WERI-Rb-1 (cell line): ENCODE measurements at regions not wholly inside any gene's neighbourhood (a gene's known extent, or its start where the extent isn't known, plus 50 kb on each side); places are given as distances from the start of the nearest gene placed in this dataset.
"Not testable (repeated sequence)": the region's sequence is repeated elsewhere in the genome, so short reads cannot be mapped to it uniquely, and the experiment has no call there.

Experiments used
- DNase-seq: peaks from one replicate; pipeline ENCODE4 v3.0.0-alpha.2; 2020
- H3K27ac ChIP-seq: fragments of 250-450 bp; sonication (Bioruptor Pico); 2 replicates; pipeline ENCODE4 v1.5.1; 2020; ENCODE audit warnings: mild to moderate bottlenecking, moderate library complexity
- H3K27me3 ChIP-seq: fragments of 250-450 bp; sonication (Bioruptor Pico); 2 replicates; pipeline ENCODE4 v1.5.1; 2021; ENCODE audit warnings: mild to moderate bottlenecking, low read depth, moderate library complexity; ENCODE audit not compliant: insufficient read depth, severe bottlenecking
- H3K36me3 ChIP-seq: fragments of 250-450 bp; sonication (Bioruptor Pico); 2 replicates; pipeline ENCODE4 v1.5.1; 2020; ENCODE audit warnings: mild to moderate bottlenecking, moderate library complexity
- H3K4me3 ChIP-seq: 2 replicates; pipeline ENCODE4 v1.5.1; 2011; ENCODE audit warnings: low read depth, mild to moderate bottlenecking, control low read depth, low read length
- H3K9me3 ChIP-seq: fragments of 250-450 bp; sonication (Bioruptor Pico); 2 replicates; pipeline ENCODE4 v1.5.1; 2021; ENCODE audit warnings: mild to moderate bottlenecking, moderate library complexity; ENCODE audit not compliant: severe bottlenecking
- TF ChIP-seq, protein P1 (sequence below): IDR thresholded peaks from 2 replicates; pipeline ENCODE4 v1.5.1; 2011; ENCODE audit warnings: low read depth, mild to moderate bottlenecking, control low read depth, inconsistent platforms, low read length

GRCh38 chr11:39661890-39662289 is 1797.6 kb downstream of the LRRC4C start:
- Histone ChIP-seq H3K27me3 (peaks cover 30% of the 10 kb centered on the region), H3K36me3 (no peaks in the 10 kb centered on the region), H3K27ac (no peak overlapping the region), H3K4me3 (no peak overlapping the region), H3K9me3 (no peaks in the 10 kb centered on the region)
- TF ChIP-seq, protein P1, sequence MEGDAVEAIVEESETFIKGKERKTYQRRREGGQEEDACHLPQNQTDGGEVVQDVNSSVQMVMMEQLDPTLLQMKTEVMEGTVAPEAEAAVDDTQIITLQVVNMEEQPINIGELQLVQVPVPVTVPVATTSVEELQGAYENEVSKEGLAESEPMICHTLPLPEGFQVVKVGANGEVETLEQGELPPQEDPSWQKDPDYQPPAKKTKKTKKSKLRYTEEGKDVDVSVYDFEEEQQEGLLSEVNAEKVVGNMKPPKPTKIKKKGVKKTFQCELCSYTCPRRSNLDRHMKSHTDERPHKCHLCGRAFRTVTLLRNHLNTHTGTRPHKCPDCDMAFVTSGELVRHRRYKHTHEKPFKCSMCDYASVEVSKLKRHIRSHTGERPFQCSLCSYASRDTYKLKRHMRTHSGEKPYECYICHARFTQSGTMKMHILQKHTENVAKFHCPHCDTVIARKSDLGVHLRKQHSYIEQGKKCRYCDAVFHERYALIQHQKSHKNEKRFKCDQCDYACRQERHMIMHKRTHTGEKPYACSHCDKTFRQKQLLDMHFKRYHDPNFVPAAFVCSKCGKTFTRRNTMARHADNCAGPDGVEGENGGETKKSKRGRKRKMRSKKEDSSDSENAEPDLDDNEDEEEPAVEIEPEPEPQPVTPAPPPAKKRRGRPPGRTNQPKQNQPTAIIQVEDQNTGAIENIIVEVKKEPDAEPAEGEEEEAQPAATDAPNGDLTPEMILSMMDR: no peak
- no peak for DNase-seq

GRCh38 chr11:39651857-39652461 is 1807.5 kb downstream of the LRRC4C start:
- Histone ChIP-seq H3K36me3 (no peaks in the 10 kb centered on the region), H3K9me3 (no peaks in the 10 kb centered on the region), H3K27me3 (peaks cover 21% of the 10 kb centered on the region), H3K4me3 (no peak overlapping the region), H3K27ac (no peak overlapping the region)
- TF ChIP-seq, protein P1: no peak
- DNase-seq: no peak

DNA sequence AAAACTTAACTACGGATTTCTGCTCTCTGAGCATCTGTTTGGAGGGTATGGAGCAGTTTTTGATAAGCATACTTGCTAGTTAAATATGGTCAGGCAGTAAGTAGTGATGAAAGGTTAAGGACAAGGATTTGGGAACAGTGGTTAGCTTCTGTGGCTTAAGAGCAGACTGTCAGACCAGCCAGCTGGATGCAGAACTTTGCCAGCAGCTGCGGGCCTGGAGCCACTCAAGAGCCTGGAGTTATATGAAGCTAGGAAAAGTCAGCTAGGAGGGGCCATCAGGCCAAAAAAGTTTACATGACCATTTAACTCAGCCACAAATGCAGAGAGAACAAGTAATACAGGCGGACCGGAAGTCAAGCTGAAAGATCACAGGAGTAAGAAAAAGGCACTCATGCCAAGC is 1817.7 kb downstream of the LRRC4C start:
- Histone ChIP-seq H3K9me3 (no peaks in the 10 kb centered on the region), H3K36me3 (no peaks in the 10 kb centered on the region), H3K27ac (no peak overlapping the region), H3K27me3 (peaks cover 50% of the 10 kb centered on the region), H3K4me3 (no peak overlapping the region)
- no peak for DNase-seq
- TF ChIP-seq, protein P1: no peak

- H3K27me3 ChIP-seq: peaks cover 7% of the 10 kb centered on the region
Observed at GRCh38 chr11:39630365-39630764, 1829.1 kb downstream of the LRRC4C start.

DNA sequence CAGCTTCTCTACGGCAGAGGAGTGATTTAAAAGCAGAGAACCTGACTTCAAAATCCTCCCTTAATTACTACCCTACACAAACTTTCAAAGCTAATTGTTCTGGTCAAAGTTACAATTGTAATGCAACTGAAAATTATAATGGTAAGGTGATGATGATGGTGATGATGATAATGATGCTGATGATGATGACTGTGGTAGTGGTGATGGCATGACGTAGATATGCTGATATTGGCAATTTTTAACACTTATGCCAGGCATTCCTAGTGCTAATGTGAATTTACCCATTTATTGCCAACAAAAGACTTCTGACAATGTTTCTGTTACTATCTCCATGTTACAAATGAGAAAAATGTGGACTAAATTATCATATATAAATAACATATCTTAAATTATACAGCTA is 1831.1 kb downstream of the LRRC4C start:
- TF ChIP-seq, protein P1: no peak
- no peak overlapping the region for H3K4me3 ChIP-seq

More at GRCh38 chr11:39630365-39630764, 1829.1 kb downstream of the LRRC4C start:
- TF ChIP-seq, protein P1: no peak
- Histone ChIP-seq H3K27ac (no peak overlapping the region), H3K4me3 (no peak overlapping the region), H3K9me3 (no peaks in the 10 kb centered on the region), H3K36me3 (no peaks in the 10 kb centered on the region)
- no peak for DNase-seq

DNA sequence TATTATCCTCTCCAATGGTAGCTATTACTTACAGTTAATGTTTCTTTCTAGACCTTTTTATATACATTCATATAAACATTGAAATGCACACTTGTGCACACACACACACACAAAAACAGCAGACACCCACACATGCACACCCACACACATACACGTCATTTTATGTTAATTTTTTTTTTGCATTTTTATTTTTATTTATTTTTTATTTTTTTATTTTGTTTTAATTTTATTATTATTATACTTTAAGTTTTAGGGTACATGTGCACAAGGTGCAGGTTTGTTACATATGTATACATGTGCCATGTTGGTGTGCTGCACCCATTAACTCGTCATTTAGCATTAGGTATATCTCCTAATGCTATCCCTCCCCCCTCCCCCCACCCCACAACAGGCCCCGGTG is 1839.1 kb downstream of the LRRC4C start:
- H3K27me3 ChIP-seq, H3K27ac ChIP-seq, H3K4me3 ChIP-seq, H3K36me3 ChIP-seq, DNase-seq, H3K9me3 ChIP-seq: not testable (repeated sequence)

More for the DNA sequence above, 1831.1 kb downstream of the LRRC4C start:
- Histone ChIP-seq H3K27me3 (peaks cover 10% of the 10 kb centered on the region), H3K27ac (no peak overlapping the region), H3K36me3 (no peaks in the 10 kb centered on the region), H3K9me3 (no peaks in the 10 kb centered on the region)
- DNase-seq: no peak
